NK-92 treated with Interleukin-12 subunit alpha and Interleukin-12 subunit beta, amount 100 ng/mL, for 24 hours (cell line): ENCODE measurements at regions not wholly inside any gene's neighbourhood (a gene's known extent, or its start where the extent isn't known, plus 50 kb on each side); places are given as distances from the start of the nearest gene placed in this dataset.
"Not testable (repeated sequence)": the region's sequence is repeated elsewhere in the genome, so short reads cannot be mapped to it uniquely, and the experiment has no call there.

ENCODE experiments used
- DNase-seq: peaks from one replicate; lab custom pipeline; 2025; lab: John Stamatoyannopoulos, UW

DNA sequence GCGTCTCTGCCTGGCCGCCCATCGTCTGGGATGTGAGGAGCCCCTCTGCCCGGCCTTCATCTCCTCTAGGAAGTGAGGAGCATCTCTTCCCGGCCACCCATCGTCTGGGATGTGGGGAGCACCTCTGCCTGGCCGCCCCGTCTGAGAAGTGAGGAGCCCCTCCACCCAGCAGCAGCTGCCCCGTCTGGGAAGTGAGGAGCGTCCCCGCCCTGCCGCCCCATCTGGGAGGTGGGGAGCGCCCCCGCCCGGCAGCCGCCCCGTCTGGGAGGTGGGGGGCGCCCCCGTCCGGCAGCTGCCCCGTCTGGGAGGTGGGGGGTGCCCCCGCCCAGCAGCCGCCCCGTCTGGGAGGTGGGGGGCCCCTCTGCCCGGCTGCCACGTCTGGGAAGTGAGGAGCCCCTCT is 153.7 kb upstream of the MYRIP start:
- DNase-seq, result not testable (repeated sequence)

DNA sequence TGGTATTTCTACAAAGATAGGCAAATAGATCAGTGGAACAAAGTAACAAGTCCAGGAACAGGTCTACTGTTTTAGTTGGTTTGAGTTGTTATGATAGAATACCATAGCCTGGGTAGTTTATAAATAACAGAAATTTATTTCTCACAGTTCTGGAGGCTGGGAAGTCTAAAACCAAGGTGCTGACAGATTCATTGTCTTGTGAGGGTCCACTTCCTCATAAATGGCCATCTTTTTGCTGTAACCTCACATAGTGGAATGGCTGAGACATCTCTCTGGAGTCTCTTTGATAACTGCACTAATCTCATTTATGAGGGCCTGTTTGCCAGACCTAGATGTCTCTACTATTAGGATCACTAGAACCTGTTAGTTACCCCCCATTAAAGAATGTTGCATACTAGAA is 152.3 kb upstream of the MYRIP start:
- no peak for DNase-seq

DNA sequence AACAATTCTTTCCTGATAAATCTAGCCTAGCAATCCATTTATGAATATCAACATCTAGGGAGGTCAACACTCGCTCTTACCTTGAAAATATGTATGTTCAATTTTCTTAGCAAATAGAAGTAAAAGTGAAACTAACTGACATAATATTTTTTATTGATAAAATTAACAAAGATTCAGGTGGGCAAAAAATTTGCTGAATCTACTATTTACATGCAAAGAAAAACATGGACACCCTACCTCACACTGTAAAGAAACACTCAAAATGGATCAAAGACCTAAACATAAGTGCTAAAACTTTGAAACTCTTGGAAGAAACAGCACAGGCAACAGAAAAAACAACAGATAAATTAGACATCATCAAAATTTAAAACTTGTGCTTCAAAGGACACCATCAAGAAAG is 151.6 kb upstream of the MYRIP start:
- DNase-seq, result no peak

DNA sequence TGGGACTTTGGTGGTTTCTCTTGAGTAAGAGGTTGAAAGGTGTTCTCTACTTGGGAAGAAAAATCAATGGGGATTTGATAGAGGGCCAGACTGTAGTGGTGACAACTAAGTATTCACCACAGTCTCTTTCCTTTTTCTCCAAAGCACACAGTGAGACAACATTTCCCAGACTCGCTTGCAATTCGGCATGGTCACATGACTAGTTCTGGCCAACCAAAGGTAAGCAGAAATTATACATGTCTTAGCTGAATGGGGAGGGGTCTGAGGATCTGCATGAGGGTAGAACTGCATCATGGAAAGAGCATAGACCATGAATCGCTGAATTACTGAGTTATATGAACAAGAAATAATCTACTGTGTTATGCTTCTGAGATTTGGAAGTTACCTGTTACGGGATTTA is 144.5 kb upstream of the MYRIP start:
- DNase-seq, result no peak

DNA sequence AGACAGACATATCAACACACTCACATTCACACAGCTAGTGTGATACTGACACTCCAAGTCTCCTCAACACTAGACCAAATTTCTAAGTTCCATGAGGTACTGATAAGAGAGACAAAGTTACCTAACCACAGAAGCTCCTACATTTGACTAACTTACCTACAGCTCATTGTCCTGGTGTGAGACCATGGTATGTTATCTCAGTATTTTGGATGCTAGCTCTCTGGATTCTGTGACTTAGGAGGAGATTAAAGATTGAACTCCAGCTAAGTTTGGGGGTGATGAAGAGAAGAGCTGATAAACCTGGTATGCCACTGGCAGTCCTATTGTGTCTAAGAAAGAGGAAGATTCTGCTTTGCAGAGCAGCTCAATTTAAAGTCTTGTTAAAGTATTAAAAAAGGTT is 144.0 kb upstream of the MYRIP start:
- DNase-seq, result no peak

- DNase-seq, result no peak
Measured at GRCh38 chr3:39668420-39668819, 141.0 kb upstream of the MYRIP start.

DNA sequence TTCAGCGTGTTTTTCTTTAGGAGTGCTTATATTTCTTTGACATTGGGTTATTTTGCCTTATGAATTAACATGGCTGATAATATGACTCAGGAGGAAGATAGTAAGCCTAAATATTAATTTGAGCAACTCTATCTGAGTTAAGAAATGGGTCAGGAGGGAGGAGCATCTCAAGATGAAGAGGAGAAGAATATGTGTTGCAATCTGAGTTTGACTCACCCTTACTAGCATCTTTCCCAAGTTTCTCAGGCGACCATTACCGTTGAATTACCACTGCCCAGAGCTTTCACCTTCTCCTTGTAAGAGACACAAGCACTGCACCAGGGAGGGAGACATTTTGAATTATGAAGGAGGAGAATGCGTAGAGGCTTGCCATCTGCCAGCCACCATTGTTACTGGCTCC is 138.3 kb upstream of the MYRIP start:
- no peak for DNase-seq

- no peak for DNase-seq
Measured at GRCh38 chr3:39671600-39671999, 137.8 kb upstream of the MYRIP start.

DNA sequence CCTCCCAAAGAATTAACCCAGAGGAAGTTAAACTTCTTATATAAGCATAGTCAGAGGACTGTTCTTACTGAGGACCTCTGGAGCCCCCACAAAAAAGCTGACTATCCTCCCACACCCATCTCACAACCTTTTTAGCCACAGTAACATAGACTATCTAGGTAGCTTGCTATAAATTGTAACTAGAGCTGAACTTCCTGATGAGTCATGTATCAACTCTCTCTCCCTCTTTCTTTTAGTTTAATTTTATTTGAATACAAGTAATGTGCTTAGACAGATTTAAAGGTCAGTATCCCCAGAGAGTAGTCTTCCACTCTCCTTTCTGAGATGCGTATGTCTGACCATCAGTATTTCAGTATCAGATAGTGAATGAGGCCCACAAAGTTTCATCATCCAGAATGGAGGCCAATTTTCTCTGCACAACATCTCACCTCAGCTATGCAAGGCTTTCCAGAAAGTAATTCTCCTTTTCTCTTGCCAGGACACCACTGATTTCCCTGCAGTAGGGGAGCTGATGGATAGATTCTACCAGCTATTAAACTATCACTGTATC is 104.0 kb upstream of the MYRIP start:
- no peak for DNase-seq

DNA sequence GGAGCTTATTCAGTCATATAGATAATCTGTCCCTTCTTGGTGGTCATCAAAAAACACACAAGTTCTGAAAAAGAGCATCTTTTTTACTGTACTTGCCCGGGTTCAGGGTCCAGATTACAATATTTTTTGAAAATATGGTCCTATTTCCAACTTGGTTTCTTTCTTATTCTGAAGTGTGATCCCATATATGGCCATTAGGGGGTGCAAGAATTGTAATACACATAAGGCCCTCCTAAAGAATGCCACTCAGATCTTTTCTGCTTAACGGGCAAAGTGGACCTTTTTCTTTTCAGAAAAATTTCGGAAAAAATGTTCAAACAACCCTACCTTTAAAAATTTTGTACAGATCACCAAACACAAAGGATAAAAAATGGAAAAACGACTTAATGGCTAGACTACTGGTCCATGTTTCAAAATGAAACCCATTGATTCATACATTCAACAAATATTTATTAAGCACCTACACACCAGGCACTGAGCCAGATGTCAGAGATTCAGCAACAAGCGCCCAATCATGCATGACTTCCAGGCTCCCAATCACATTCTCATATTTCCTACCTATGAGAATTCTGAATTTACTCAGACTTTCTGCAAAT is 102.0 kb upstream of the MYRIP start:
- DNase-seq, result no peak

DNA sequence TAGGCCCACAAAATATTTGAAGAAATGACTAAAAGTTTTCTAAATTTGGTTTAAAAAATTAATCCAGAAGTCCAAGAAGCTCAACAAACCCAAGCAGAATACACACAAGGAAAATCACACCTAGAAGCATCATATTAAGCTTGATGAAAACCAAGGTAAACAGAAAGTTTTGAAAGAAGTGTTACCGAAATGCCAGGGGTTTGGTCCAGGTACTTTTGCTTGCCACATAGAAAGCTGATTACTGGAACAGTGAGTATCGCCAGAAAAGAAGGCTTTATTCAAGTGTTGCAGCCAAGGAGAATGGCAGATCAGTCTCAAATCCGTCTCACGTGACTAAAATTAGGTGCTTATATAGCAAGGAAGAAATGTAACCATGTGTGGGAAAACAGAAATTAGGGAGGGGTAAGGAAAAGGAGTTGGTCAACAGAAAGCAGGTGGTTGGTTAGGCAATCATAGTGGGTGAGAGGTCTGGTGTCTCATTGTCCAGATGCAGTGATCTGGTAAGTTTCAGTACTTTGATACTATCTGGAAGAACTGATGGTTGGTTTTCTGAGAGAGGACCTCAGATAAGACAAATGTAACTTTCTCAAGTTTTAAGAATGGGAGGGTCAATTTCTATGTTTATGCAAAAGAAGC is 96.9 kb upstream of the MYRIP start:
- DNase-seq, result no peak

DNA sequence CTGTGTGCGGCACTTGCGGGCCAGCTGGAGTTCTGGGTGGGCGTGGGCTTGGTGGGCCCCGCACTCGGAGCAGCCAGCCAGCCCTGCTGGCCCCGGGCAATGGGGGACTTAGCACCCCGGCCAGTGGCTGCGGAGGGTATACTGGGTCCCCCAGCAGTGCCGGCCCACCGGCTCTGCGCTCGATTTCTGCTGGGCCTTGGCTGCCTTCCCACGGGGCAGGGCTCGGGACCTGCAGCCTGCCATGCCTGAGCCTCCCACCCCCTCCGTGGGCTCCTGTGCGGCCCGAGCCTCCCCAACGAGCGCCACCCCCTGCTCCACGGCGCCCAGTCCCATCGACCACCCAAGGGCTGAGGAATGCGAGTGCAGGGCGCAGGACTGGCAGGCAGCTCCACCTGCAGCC is 96.1 kb upstream of the MYRIP start:
- not testable (repeated sequence) for DNase-seq

GRCh38 chr3:39716849-39717248 is 92.6 kb upstream of the MYRIP start:
- DNase-seq, result no peak

DNA sequence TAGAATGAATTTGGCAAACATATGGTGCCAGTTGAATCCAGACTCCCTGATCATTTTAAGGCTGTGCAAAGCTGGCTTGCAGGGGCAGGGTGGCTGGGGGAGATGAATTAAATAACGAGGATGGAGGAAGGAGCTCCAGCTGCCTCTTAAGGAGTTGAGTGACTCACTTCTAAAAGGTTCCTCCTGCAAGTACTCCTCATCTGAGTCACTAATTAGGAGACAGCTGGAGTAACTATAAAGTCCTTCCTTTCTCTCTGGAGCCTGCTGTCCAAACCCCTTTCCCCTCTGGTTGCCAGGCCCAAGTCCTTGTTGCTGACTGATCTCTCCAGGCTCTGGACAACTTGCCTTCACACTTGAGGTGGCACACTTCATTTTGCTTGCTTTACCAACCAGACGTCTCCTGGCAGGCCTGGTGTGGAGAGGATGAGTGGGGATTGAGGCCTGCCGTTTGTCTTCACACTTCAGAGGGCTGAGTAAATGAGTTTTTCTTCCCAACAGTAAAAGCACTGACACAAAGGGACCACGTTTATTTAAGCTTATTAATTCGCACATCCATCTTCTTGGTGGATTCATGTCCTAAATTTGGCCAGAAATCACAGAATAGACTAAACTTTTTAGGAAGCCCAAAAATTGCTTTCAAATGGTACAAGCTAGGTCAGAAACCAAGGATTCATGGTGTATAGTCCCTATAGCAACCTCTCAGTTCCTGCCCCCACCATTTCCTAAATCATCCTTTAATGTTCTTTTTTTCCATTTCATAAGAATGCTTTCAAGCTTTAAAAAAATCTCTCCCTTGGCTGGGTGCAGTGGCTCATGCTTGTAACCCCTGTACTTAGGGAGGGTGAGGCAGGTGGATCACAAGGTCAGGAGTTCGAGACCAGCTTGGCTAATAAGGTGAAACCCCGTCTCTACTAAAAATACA is 90.5 kb upstream of the MYRIP start:
- no peak for DNase-seq

- DNase-seq, result no peak
Measured at GRCh38 chr3:39721076-39721475, 88.3 kb upstream of the MYRIP start.

DNA sequence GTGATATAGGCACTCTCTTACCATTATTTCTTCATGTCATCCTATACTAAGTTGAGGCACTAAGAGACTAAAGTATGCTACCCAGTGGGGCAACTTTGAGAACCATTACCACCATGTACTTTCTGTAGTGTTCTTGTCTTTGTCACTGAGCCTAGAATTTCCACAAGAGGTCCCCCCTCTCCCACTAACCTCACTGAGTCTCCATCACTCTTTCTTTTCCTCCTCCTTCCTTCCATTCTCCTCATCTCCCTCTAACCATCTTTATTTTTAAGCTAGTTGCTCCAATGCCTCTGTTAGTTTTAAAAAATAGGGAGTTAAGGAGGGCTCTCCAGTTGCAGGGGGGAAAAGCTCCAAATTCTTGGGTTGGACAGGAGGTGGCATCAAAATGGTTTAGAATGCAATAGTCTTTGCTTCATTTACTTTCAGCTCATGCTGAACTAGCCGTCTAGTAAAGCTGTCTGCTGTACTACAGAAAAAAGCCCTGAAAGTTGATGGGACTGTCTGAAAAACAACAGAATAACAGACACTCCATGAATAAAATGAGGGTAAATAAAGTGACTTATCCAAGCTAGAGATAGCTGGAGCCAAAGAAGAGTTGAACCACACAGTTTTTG is 85.1 kb upstream of the MYRIP start:
- no peak for DNase-seq

DNA sequence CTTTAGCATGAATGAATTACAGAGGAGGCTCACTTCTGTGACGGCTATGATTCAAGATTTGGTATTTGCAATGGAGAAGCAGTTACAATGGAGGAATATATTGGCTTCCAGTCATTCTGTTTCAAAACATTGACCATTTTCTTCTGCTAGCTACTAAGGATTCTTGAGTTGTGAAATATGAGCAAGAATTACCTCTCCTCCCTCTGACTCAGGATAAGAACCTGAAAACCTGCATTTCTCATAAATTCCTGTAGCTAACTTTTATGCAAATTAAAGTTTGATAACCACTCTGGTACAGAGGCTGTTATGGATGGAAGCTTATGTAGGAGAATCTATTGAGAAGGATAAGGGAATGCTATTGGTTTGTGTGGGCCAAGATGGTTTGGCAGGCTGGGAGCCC is 84.1 kb upstream of the MYRIP start:
- no peak for DNase-seq

DNA sequence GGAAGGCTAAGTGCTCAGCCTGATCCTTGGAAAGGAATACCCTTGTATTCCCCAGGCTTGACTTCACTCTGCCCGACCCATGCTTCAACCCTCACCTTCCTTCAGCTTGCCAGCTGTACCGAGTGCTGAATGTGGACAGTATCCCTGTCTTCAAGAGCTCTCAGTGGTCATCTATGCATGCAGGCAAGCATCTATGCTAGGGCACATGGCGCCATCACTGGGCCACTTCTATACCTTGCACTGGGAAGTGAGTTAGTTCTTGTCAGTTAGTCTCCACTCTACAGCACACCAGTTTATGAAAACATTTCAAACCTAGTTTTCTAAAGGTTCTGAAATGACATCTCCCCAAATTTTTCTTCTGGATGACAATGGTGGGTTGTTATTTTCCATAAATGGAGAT is 82.0 kb upstream of the MYRIP start:
- no peak for DNase-seq

GRCh38 chr3:39733804-39734203 is 75.6 kb upstream of the MYRIP start:
- no peak for DNase-seq

DNA sequence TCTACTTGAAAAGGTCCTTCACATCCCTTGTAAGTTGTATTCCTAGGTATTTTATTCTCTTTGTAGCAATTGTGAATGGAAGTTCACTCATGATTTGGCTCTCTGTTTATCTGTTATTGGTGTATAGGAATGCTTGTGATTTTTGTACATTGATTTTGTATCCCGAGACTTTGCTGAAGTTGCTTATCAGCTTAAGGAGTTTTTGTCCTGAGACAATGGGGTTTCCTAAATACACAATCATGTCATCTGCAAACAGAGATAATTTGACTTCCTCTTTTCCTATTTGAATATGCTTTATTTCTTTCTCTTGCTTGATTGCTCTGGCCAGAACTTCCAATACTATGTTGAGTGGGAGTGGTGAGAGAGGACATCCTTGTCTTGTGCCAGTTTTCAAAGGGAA is 69.8 kb upstream of the MYRIP start:
- not testable (repeated sequence) for DNase-seq

DNA sequence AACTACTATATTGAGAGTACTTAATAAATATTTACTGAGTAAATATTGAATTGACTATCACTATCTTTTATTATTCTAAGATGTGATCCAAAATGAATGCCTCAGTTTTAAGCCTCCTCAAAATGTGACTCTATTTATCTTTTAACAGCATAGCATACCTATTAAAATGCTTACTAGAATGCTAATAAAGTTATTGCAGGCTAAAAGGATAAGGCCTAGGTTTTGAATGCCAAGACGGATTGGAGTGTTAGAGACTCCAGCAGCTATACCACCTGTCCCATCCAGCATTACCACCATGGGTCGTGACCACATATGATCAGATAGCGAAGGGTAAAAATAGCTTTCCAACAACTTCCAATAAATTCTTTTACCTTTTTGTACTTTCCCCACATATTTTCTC is 64.7 kb upstream of the MYRIP start:
- no peak for DNase-seq

DNA sequence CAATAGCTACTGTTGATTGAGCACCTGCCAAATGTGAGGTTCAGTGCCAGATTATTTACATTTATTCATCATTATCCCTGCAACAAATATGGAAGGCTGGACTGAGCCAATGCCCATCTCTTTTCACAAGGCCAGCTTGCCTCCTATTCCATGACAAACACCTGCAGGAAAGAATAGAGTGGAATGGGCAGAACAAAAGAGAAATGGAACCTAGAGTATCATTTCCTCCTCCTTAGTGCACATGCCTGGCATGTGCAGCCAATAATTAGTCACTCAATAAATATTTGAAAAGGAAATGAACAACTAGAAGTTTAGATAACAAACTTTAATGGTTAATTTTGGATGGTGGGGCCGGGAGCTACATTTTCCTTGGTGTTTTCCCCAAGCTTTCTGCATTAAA is 61.4 kb upstream of the MYRIP start:
- no peak for DNase-seq

- no peak for DNase-seq
Measured at GRCh38 chr3:39748763-39749162, 60.6 kb upstream of the MYRIP start.
